HG03520 (cell line): ENCODE measurements at regions not wholly inside any gene's neighbourhood (a gene's known extent, or its start where the extent isn't known, plus 50 kb on each side); places are given as distances from the start of the nearest gene placed in this dataset.
"Not testable (repeated sequence)": the region's sequence is repeated elsewhere in the genome, so short reads cannot be mapped to it uniquely, and the experiment has no call there.

Source experiments
- ATAC-seq: cut with Tn5 transposase; IDR thresholded peaks from one replicate; pipeline ENCODE4 v1.9.1; 2021; ENCODE audit warnings: mild to moderate bottlenecking, moderate library complexity; ENCODE audit not compliant: unreplicated experiment

GRCh38 chr6:67916399-67916798 is 718.7 kb upstream of the ADGRB3 start:
- no peak for ATAC-seq

- no peak for ATAC-seq
Measured at GRCh38 chr6:67914419-67914818, 720.7 kb upstream of the ADGRB3 start.

GRCh38 chr6:67909354-67909753 is 725.7 kb upstream of the ADGRB3 start:
- no peak for ATAC-seq

- ATAC-seq = no peak
Measured at GRCh38 chr6:67908379-67908778, 726.7 kb upstream of the ADGRB3 start.

- ATAC-seq = not testable (repeated sequence)
Measured at GRCh38 chr6:67904735-67905134, 730.3 kb upstream of the ADGRB3 start.

- ATAC-seq = no peak
Measured at GRCh38 chr6:67898875-67899274, 736.2 kb upstream of the ADGRB3 start.

GRCh38 chr6:67897998-67898607 is 737.0 kb upstream of the ADGRB3 start:
- ATAC-seq = no peak

GRCh38 chr6:67896476-67896875 is 738.6 kb upstream of the ADGRB3 start:
- ATAC-seq = no peak

- no peak for ATAC-seq
Measured at GRCh38 chr6:67889682-67889995, 745.4 kb upstream of the ADGRB3 start.

- no peak for ATAC-seq
Measured at GRCh38 chr6:67888886-67889681, 746.0 kb upstream of the ADGRB3 start.

- ATAC-seq = no peak
Measured at GRCh38 chr6:67888546-67888885, 746.6 kb upstream of the ADGRB3 start.

GRCh38 chr6:67887747-67888545 is 747.1 kb upstream of the ADGRB3 start:
- no peak for ATAC-seq

- no peak for ATAC-seq
Measured at GRCh38 chr6:67887419-67887746, 747.7 kb upstream of the ADGRB3 start.

- ATAC-seq = no peak
Measured at GRCh38 chr6:67886840-67887292, 748.2 kb upstream of the ADGRB3 start.

GRCh38 chr6:67886036-67886707 is 748.9 kb upstream of the ADGRB3 start:
- ATAC-seq = no peak

GRCh38 chr6:67885081-67886033 is 749.7 kb upstream of the ADGRB3 start:
- ATAC-seq = no peak

GRCh38 chr6:67884442-67884841 is 750.6 kb upstream of the ADGRB3 start:
- ATAC-seq = no peak

GRCh38 chr6:67883500-67884366 is 751.3 kb upstream of the ADGRB3 start:
- no peak for ATAC-seq
